HS-5 (cell line): ENCODE measurements at regions not wholly inside any gene's neighbourhood (a gene's known extent, or its start where the extent isn't known, plus 50 kb on each side); places are given as distances from the start of the nearest gene placed in this dataset.
"Not testable (repeated sequence)": the region's sequence is repeated elsewhere in the genome, so short reads cannot be mapped to it uniquely, and the experiment has no call there.

Source experiments
- DNase-seq: peaks from one replicate; pipeline ENCODE4 v3.0.0-alpha.2; 2012; ENCODE audit warnings: low read depth

DNA sequence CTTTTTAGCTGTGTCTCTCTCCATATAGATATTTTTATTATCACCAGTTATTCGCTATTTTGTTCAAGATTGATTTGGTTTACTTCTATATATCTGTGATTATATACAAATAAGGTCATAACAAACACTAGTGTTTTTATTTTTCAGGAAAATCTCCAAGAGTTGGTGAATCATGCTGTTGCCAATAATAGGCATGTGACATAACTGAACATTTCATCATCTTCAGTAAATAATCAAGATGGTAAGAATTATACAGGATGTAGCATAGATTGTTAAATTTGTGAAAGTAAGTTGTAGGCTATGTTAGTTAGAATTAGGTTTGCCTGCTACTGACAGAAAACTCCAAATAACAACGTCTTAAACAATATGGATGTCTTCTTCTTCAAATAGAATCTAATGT, 240.9 kb upstream of the PDE3A start:
- DNase-seq: no peak

DNA sequence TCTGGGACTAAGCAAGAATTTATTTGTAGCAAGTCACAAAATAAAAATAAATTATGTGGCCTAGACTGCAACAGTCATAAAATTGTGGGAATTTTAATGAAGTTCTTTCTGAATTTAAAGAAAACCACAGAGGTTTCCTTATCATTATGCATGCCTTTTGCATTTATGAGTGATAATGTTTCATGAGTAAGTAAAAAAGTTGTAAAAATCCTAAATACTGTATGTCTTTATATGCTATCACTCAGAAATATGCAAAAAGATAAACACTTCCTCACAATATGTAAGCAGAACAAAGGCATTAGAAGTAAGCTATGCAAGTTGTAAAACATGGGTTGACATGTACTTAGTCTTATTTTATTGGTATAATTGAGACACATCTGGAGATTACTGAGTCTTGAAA, 239.4 kb upstream of the PDE3A start:
- no peak for DNase-seq

DNA sequence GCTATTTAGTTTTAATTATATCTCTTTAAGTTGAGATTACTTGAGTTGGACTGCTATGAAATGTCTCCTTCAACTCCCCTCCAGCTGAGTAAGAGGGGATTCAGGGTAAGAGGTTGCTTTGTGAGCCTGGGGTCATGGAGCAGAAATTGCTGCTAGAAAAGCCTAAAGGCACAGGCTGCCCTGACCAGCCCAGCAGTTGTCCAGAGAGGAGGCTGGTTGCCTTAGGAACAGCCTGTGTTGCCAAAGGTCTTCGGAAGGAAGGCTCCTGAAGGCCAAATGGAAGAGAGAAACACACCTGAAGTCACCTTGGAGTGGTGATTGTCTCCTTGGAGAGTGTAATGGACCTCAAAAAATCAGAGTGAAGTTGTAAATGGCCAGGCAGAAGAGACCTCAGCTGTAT, 235.5 kb upstream of the PDE3A start:
- no peak for DNase-seq

- DNase-seq: no peak
These were observed 233.7 kb upstream of the PDE3A start for GRCh38 chr12:20134652-20135051.

- DNase-seq: no peak
These were observed 227.6 kb upstream of the PDE3A start for GRCh38 chr12:20140751-20141150.

GRCh38 chr12:20142316-20142715, 226.0 kb upstream of the PDE3A start:
- DNase-seq: no peak

DNA sequence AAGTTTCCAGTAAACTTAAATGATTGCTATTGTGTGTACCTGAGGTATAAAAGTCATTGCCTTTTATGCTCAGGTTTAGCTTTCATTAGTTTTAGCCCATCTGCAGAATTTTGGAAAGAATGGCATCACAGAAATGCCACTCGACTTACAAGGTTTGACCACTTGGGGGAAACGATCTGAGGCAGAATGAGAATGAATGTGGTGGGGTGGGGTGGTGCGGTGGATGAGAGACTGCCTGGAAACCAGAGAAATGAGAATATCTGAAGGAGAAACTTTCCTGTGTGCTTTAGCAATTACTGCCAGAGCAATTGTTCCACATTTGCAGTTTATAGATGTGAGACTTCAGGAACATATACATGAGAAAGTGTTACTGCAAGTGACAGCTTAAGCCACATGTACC, 225.4 kb upstream of the PDE3A start:
- no peak for DNase-seq

DNA sequence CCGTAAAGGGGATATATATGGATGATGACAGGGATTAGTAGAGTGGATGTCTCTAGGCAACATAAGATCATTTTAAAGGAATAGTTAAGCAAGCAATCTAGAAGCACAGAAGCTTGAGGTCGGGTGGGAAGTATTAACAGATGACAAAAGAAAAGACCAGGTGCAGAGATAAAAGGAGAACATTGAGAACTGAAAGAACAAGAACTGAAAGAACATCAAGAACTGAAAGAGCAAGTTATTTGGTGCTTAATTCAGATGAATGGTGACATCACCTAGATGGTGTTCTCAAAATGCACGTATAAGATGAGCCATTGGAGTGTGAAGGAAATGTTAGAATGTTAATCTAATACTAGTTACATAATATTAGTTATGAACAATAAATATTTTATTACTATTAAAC, 224.0 kb upstream of the PDE3A start:
- no peak for DNase-seq

DNA sequence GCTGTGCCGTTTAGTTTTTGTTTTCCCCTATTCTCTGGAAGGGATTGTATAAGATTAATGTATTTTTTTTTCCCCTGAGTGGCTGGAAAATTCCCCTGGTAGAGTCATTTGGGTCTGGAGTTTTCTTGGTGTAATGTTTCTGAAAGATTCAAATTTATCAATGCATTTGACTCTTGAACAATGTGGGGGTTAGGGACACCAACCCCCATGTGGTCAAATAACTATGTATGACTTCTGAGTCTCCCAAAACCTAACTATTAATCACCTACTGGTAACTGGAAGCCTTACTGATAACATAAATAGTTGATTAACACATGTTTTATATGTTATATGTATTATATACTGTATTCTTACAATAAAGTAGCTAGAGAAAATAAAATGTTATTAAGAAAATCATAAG, 220.1 kb upstream of the PDE3A start:
- no peak for DNase-seq

GRCh38 chr12:20150835-20151422, 217.4 kb upstream of the PDE3A start:
- DNase-seq: no peak

DNA sequence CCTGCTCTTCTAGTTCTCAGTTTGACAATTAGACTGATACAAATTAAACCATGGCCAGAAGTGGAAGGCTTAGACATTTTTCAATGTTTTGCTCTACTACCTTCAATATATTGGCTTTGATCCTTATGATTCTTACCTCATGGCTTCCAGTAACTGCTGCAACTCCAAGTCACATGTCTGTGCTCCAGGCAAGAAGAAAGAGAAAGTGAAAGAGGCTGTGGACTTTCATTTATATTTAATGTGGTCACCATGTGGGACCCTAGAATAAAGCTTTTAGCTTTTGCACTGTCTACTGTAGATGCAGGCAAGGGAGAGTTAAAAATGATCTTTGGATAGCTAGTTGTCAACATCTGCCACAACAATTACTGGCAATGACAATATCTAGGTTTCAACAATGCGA, 214.3 kb upstream of the PDE3A start:
- DNase-seq: no peak

GRCh38 chr12:20155374-20155773, 213.0 kb upstream of the PDE3A start:
- DNase-seq: no peak

DNA sequence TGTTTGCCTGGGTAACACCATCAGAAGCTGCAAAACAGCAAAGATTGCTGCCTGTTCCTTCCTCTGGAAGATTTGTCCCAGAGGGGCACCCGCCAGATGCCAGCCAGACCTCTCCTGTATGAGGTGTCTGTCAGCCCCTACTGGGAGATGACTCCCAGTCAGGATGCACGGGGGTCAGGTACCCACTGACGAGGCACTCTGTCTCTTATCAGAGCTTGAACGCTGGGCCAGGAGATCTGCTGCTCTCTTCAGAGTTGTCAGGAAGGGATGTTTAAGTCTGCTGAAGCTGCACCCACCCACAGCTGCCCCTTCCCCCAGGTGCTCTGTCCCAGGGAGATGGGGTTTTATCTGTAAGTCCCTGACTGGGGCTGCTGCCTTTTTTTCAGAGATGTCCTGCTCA, 207.4 kb upstream of the PDE3A start:
- DNase-seq: not testable (repeated sequence)

DNA sequence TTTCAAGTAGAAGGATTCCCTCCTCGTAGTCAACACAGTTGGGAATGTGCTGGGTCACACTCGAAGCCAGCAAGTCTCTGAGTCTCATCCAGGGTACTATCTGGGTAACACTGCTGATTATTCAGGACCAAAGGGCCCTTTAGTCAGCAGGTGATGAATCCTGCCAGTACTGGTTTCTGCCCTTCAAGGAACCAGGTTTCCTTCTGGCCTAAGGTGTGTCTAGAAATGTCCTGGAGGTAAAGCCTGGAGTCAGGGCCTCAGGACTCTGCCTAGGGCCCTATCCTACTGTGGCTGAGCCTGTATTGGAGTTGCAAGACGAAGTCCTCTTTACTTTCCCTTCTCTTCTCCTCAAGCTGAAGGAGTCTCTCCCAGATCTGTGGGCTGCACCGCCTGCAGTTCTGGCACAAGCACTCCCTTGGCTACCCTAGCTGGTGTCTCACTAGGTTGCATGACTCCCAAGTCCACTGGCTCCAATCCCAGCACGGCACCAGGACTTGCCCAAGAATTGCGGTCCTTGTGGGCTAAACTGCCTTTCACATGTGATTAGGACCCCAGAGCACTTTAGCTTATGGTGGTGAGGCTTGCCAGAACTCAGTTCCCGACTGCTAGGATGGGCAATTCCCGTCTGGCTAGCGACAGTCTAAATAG, 193.7 kb upstream of the PDE3A start:
- no peak for DNase-seq

- no peak for DNase-seq
These were observed 192.5 kb upstream of the PDE3A start for GRCh38 chr12:20175704-20176388.

DNA sequence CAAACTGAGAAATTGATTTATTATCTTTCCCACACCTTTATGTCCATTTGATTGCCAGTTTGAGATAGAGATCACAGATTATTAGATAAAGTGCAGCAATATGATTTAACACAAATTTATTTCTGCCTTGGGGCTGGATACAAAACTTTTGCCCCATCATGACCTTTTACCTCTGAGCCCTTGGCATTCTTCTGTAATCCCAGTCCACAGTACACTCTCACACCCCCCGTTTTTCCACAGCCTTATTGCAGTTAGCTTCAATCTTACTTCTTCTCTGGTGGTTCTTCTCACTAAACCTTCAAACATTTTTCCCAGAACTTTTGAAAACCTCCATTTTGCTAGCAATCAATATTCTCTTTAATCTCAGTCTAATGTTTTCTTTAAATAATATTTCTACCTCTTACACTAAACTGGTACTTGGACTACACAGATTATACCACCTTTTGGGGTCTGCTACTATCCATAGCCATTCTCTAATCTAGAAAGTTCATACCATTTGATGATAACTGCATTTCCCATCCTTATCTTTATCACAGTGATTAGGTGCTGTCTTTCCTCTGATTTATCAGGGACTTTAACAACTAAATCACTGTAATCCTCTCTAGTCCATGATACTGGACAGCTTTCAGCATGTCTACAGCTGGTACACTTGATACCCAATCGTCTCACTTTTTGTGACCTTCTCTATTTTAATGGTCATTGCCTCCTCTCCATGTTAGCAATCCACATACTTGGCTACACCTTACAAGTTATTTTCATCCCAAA, 186.7 kb upstream of the PDE3A start:
- DNase-seq: no peak

DNA sequence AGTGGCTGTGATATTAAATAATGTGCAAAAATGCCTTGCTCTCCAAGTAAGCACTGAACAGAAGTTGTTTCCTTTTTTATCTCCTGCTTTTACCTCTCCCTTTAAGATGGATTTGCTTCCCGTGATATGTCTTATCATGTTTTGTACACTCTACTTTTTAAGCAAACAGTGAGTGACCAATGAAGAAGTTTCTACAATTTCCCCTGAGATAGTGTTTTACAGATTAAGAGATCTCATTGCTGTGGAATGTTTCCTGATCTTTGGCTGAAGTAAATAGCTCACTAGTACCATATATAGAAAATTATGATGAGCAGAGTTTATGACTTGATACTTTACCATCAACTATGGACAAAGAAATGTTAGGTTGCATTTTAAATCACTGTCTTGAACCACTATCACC, 184.8 kb upstream of the PDE3A start:
- peak; percentile 2 for DNase-seq

GRCh38 chr12:20184514-20184913, 183.8 kb upstream of the PDE3A start:
- DNase-seq: no peak

DNA sequence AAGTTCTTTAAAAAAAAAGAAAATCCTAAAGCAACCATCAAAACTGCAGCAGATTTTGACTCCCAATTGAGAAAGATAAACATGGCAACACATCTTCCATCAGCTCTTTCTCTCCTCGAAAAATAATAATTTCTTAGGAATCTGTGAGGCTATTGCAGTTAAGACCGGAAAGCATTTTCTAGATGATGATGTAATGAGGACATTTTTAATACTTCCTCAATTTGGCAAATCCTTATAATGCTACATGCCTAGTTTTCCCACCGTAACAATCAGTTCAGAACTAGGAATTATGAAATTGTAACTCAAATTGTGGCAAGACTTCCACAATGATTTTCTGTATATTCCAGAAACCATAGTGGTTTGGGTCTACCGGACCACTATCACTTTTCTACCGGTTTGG, 180.9 kb upstream of the PDE3A start:
- DNase-seq: no peak

DNA sequence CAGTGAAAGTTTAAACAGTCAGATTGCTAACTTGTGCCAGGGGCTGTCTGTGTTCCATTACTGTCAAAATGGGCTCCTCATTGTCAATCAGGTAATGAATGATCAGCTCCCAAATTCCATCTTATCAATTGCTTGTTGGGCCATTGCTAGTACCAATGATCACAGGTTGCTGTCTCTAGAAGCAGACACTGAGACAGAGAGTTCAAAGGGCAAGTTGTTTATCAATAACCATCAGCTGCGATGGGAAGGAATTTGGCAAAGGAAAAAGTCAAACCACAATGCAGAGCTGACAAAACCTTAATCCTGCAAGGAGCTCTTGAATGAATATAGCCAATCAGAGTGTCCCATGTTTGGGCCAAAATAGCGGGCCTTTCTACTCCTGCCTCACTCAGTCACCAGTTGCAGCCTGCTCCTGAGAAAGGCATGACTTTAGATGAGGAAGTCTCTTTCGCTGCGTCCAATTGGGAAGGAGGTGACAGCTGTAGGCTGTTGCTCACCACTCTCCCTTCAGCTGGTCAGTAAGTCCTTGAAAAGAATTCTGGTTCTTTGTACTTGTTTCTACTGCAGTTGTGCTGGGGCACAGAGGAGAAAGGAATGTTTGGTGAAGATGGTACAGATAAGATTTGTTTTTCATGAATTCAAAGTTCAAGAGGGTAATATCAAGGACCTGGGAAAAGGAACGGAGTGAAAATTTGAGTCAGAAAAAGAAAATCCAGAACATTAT, 179.2 kb upstream of the PDE3A start:
- no peak for DNase-seq

DNA sequence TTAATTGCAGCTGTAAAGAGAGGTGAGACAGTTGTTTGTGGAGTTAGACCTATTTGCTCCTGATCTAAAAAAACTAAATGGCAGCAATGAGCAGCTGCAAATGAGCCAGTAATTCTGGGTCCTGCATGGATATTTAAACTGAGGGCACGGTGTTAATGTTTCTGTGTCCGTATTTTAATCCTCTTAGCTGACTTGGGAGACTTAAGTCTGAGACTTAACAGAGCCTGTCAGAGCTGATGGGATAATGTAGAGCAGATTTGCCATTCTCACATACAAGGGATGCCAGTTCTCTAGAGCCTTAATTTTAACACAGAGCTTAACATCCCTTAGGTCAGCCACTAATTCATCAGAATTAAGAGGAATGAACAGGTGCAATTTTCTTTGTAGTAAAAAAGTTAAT, 178.6 kb upstream of the PDE3A start:
- no peak for DNase-seq

DNA sequence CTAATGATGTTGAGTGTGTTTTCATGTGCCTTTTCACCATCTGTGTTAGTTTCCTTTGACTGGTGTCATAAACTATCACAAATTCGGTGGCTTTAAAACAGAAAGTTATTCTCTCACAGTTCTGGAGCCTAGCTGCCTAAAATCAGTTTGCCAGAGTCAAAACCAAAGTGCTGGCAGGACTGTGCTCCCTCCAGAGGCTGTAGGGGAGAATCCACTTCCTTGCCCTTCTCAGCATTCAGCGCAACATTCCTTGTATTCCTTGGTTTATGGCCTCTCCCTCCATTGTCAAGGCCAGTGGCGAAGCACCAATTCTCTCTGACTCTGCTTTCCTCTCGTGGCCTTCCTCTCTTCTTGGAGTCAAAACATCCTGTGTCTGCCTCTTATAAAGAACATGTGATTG, 174.2 kb upstream of the PDE3A start:
- DNase-seq: no peak
